ENCODE measurements at regions not wholly inside any gene's neighbourhood (a gene's known extent, or its start where the extent isn't known, plus 50 kb on each side); places are given as distances from the start of the nearest gene placed in this dataset.

- no peak for DNase-seq
Measured at GRCh38 chr6:133697666-133698065, 191.2 kb upstream of the TCF21 start.

- no peak for DNase-seq
Measured at GRCh38 chr6:133698272-133698671, 190.6 kb upstream of the TCF21 start.

GRCh38 chr6:133699741-133700385 lies 189.1 kb upstream of the TCF21 start:
- no peak for DNase-seq

GRCh38 chr6:133701633-133702331 lies 187.1 kb upstream of the TCF21 start:
- DNase-seq = no peak

GRCh38 chr6:133704371-133704770 lies 184.5 kb upstream of the TCF21 start:
- DNase-seq = no peak

- DNase-seq = no peak
Measured at GRCh38 chr6:133705066-133705465, 183.8 kb upstream of the TCF21 start.

GRCh38 chr6:133705731-133706130 lies 183.2 kb upstream of the TCF21 start:
- DNase-seq = no peak

GRCh38 chr6:133707456-133707855 lies 181.5 kb upstream of the TCF21 start:
- DNase-seq = no peak

- no peak for DNase-seq
Measured at GRCh38 chr6:133710826-133711225, 178.1 kb upstream of the TCF21 start.

GRCh38 chr6:133715270-133715669 lies 173.6 kb upstream of the TCF21 start:
- no peak for DNase-seq

- no peak for DNase-seq
Measured at GRCh38 chr6:133724726-133725125, 164.2 kb upstream of the TCF21 start.

GRCh38 chr6:133726188-133726587 lies 162.7 kb upstream of the TCF21 start:
- DNase-seq = no peak

- no peak for DNase-seq
Measured at GRCh38 chr6:133730881-133731280, 158.0 kb upstream of the TCF21 start.

GRCh38 chr6:133740218-133740617 lies 148.7 kb upstream of the TCF21 start:
- DNase-seq = no peak

GRCh38 chr6:133740816-133741215 lies 148.1 kb upstream of the TCF21 start:
- no peak for DNase-seq

GRCh38 chr6:133741375-133741861 lies 147.5 kb upstream of the TCF21 start:
- no peak for DNase-seq

- DNase-seq = no peak
Measured at GRCh38 chr6:133743621-133744020, 145.3 kb upstream of the TCF21 start.

GRCh38 chr6:133746417-133746770 lies 142.5 kb upstream of the TCF21 start:
- no peak for DNase-seq

- DNase-seq = no peak
Measured at GRCh38 chr6:133748628-133749027, 140.3 kb upstream of the TCF21 start.

GRCh38 chr6:133749427-133749826 lies 139.5 kb upstream of the TCF21 start:
- DNase-seq = no peak

- no peak for DNase-seq
Measured at GRCh38 chr6:133752129-133752528, 136.8 kb upstream of the TCF21 start.

GRCh38 chr6:133753756-133754155 lies 135.2 kb upstream of the TCF21 start:
- DNase-seq = no peak

- no peak for DNase-seq
Measured at GRCh38 chr6:133754298-133754697, 134.6 kb upstream of the TCF21 start.

GRCh38 chr6:133756078-133756695 lies 132.7 kb upstream of the TCF21 start:
- no peak for DNase-seq
